Endothelial cell of umbilical vein (primary cell): ENCODE measurements at regions not wholly inside any gene's neighbourhood (a gene's known extent, or its start where the extent isn't known, plus 50 kb on each side); places are given as distances from the start of the nearest gene placed in this dataset.

ENCODE experiments used
- EZH2 ChIP-seq: IDR thresholded peaks from 2 replicates; pipeline ENCODE4 v1.6.1; 2012; ENCODE audit warnings: borderline replicate concordance, low read depth, mild to moderate bottlenecking, moderate library complexity, low read length, inconsistent platforms; ENCODE audit not compliant: severe bottlenecking
- FOS ChIP-seq: IDR thresholded peaks from 2 replicates; pipeline ENCODE4 v1.6.1; 2011; ENCODE audit warnings: mild to moderate bottlenecking, low read length, moderate library complexity, borderline replicate concordance; ENCODE audit not compliant: insufficient read depth
- JUN ChIP-seq: IDR thresholded peaks from 2 replicates; pipeline ENCODE4 v1.6.1; 2011; ENCODE audit warnings: borderline replicate concordance, low read depth; ENCODE audit not compliant: insufficient read length, insufficient read depth
- POLR2A ChIP-seq: IDR thresholded peaks from 2 replicates; pipeline ENCODE4 v1.6.1; 2012; ENCODE audit warnings: low read depth, mild to moderate bottlenecking, control low read depth, low read length
- POLR2AphosphoS5 ChIP-seq: IDR thresholded peaks from 2 replicates; pipeline ENCODE4 v1.6.1; 2012; ENCODE audit warnings: low read depth, mild to moderate bottlenecking, control low read depth, low read length, moderate library complexity; ENCODE audit not compliant: insufficient read depth
- TF ChIP-seq, protein P1 (sequence below), 2 donors: IDR thresholded peaks; 1 replicate in 1 of 2; 2 replicates in 1 of 2; pipeline ENCODE4 v1.5.1; 2011; ENCODE audit warnings: low read length in 2 of 2, mild to moderate bottlenecking in 2 of 2, moderate library complexity in 2 of 2, control low read depth in 1 of 2, inconsistent platforms in 1 of 2, low read depth in 1 of 2; ENCODE audit not compliant: insufficient read depth in 1 of 2; ENCODE audit errors: extremely low read depth in 1 of 2
- TF ChIP-seq, protein P2 (sequence below): IDR thresholded peaks from 2 replicates; pipeline ENCODE4 v1.6.1; 2011; ENCODE audit not compliant: insufficient read depth, insufficient read length

DNA sequence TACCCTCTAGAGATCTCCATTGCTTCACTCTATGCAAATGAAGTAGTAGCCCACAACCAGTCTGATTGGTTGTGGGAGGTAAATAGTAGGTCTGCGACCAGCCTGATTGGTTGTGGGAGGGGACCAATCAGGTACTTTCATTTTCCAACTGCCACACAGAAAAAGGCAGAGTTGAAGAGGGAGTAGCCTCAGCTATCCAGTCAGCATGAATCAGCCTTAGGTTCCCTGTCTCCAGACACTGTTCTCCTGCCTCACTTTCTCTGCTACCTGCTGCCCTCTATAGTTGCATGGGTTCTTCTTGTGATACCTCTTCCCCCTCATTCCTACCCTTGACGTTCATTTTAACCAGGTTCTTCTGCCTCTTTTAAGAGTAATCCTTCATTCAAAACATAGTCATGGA lies 114.5 kb upstream of the LYZL1 start:
- TF ChIP-seq POLR2A: no peak
- TF ChIP-seq, protein P1, sequence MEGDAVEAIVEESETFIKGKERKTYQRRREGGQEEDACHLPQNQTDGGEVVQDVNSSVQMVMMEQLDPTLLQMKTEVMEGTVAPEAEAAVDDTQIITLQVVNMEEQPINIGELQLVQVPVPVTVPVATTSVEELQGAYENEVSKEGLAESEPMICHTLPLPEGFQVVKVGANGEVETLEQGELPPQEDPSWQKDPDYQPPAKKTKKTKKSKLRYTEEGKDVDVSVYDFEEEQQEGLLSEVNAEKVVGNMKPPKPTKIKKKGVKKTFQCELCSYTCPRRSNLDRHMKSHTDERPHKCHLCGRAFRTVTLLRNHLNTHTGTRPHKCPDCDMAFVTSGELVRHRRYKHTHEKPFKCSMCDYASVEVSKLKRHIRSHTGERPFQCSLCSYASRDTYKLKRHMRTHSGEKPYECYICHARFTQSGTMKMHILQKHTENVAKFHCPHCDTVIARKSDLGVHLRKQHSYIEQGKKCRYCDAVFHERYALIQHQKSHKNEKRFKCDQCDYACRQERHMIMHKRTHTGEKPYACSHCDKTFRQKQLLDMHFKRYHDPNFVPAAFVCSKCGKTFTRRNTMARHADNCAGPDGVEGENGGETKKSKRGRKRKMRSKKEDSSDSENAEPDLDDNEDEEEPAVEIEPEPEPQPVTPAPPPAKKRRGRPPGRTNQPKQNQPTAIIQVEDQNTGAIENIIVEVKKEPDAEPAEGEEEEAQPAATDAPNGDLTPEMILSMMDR (IDR thresholded peaks at IDR 0.05; ENCODE audit: extremely low read depth in 1 of 2, insufficient read depth in 1 of 2, low read depth in 1 of 2, low read length in 2 of 2): no peak
- TF ChIP-seq EZH2: no peak
- TF ChIP-seq, protein P2, sequence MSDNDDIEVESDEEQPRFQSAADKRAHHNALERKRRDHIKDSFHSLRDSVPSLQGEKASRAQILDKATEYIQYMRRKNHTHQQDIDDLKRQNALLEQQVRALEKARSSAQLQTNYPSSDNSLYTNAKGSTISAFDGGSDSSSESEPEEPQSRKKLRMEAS: no peak
- TF ChIP-seq JUN: no peak
- no peak for TF ChIP-seq POLR2AphosphoS5
- TF ChIP-seq FOS: no peak
